H1 (cell line): ENCODE measurements at regions not wholly inside any gene's neighbourhood (a gene's known extent, or its start where the extent isn't known, plus 50 kb on each side); places are given as distances from the start of the nearest gene placed in this dataset.

Experiments used
- EGR1 ChIP-seq: IDR thresholded peaks from 2 replicates; pipeline ENCODE4 v1.6.1; 2011; ENCODE audit warnings: low read depth, low read length, borderline replicate concordance
- PHF8 ChIP-seq: fragments of 200-600 bp; sonication (generic); conservative IDR thresholded peaks from 2 replicates; pipeline ENCODE4 v1.7.1; 2012; ENCODE audit warnings: low read depth, mild to moderate bottlenecking, inconsistent platforms, low read length, moderate library complexity
- SP1 ChIP-seq: IDR thresholded peaks from 2 replicates; pipeline ENCODE4 v1.6.1; 2011; ENCODE audit warnings: low read depth, low read length
- SUZ12 ChIP-seq: fragments of 200-600 bp; sonication (generic); IDR thresholded peaks from 2 replicates; pipeline ENCODE4 v1.6.1; 2012; ENCODE audit warnings: mild to moderate bottlenecking, inconsistent platforms, low read length, moderate library complexity, mixed read lengths

- TF ChIP-seq PHF8 (no peak), SUZ12 (no peak), EGR1 (no peak), SP1 (no peak)
These were observed 284.7 kb upstream of the ANO5 start (continued) for GRCh38 chr11:21908211-21908610.
